K562 (cell line): ENCODE measurements at regions not wholly inside any gene's neighbourhood (a gene's known extent, or its start where the extent isn't known, plus 50 kb on each side); places are given as distances from the start of the nearest gene placed in this dataset.

Experiments used
- ATAC-seq: fragments of 200-7000 bp; cut with Tn5 transposase; 3 replicates; pipeline ENCODE4 v1.9.1; 2020; ENCODE audit warnings: moderate library complexity
- BruUV-seq: library from RNA; stranded (reverse); fragments of 400-500 nt; replicated peaks from 2 replicates; lab custom pipeline; 2021; lab: Mats Ljungman, UMichigan
- CTCF ChIA-PET: fragments of 300-600 bp; formaldehyde crosslinking; extraction: SDS; loops from one replicate; lab custom pipeline; 2021; ENCODE audit warnings: low intra/inter-chr PET ratio; lab: Yijun Ruan, JAX
- POLR2A ChIA-PET: fragments of 300-600, 350-650 bp; sonication (Branson Sonifier 250); formaldehyde crosslinking; extraction: SDS; loops from one replicate; lab custom pipeline; 2021; ENCODE audit warnings: antibody characterized with exemption, inconsistent platforms; lab: Yijun Ruan, JAX
- DNase-seq, 4 experiments: peaks; one replicate each; pipeline versions ENCODE4 v3.0.0 to v3.0.0-alpha.2; 2011 to 2018; ENCODE audit warnings: low spot score in 3 of 4, mixed read lengths in 3 of 4; ENCODE audit errors: extremely low read depth in 1 of 4
- FAIRE-seq: peaks from 2 replicates; lab custom pipeline; 2011; peaks lifted over from hg19 to GRCh38; lab: Jason Lieb, UNC
- H2AFZ ChIP-seq: 2 replicates; pipeline ENCODE4 v1.6.0; 2011; ENCODE audit warnings: low read depth, low read length, control low read depth, inconsistent platforms
- H3K27ac ChIP-seq: fragments of 200-600 bp; 3 replicates; pipeline ENCODE4 v1.8.0; 2011; ENCODE audit warnings: low read depth, mild to moderate bottlenecking, control low read depth, inconsistent platforms, low read length, moderate library complexity, mixed read lengths; ENCODE audit errors: extremely low read depth
- H3K27me3 ChIP-seq, 2 experiments: fragments of 300-600 bp in 1 of 2; 2 replicates in 1 of 2; 3 replicates in 1 of 2; pipeline versions ENCODE4 v1.6.0 to v1.8.0; 2011; ENCODE audit warnings: inconsistent platforms in 2 of 2, low read length in 2 of 2, mild to moderate bottlenecking in 1 of 2, mixed read lengths in 1 of 2, moderate library complexity in 1 of 2; ENCODE audit not compliant: control insufficient read depth in 2 of 2, insufficient read depth in 2 of 2
- H3K36me3 ChIP-seq: fragments of 300-600 bp; 3 replicates; pipeline ENCODE4 v1.8.0; 2011; ENCODE audit warnings: mild to moderate bottlenecking, low read length, inconsistent platforms; ENCODE audit not compliant: control insufficient read depth, insufficient read depth
- H3K4me1 ChIP-seq, 2 experiments: fragments of 200-600 bp in 1 of 2; replicated peaks in 1 of 2; 2 replicates in 1 of 2; 3 replicates in 1 of 2; pipeline versions ENCODE4 v1.5.1 to v1.8.0; 2011; ENCODE audit warnings: inconsistent platforms in 2 of 2, low read length in 2 of 2, mild to moderate bottlenecking in 1 of 2, mixed read lengths in 1 of 2, moderate library complexity in 1 of 2; ENCODE audit not compliant: control insufficient read depth in 2 of 2, insufficient read depth in 2 of 2
- H3K4me2 ChIP-seq: 2 replicates; pipeline ENCODE4 v1.6.1; 2011; ENCODE audit warnings: low read length, control low read depth, inconsistent platforms, mixed read lengths; ENCODE audit not compliant: insufficient read depth
- H3K4me3 ChIP-seq: fragments of 200-600 bp; sonication (generic), shearing (Covaris generic); 2 replicates; pipeline ENCODE4 v1.5.1; 2016; ENCODE audit warnings: control low read depth, inconsistent platforms
- H3K79me2 ChIP-seq: fragments of 200-600 bp; 3 replicates; pipeline ENCODE4 v1.8.0; 2011; ENCODE audit warnings: low read length, inconsistent platforms; ENCODE audit not compliant: control insufficient read depth, insufficient read depth
- H3K9ac ChIP-seq, 2 experiments: 2 replicates each; pipeline versions ENCODE4 v1.6.0 to v1.6.1; 2011; ENCODE audit warnings: low read depth in 2 of 2, low read length in 2 of 2, control low read depth in 1 of 2, inconsistent platforms in 1 of 2, mild to moderate bottlenecking in 1 of 2, mixed read lengths in 1 of 2; ENCODE audit not compliant: insufficient read depth in 1 of 2
- H3K9me1 ChIP-seq: one replicate; pipeline ENCODE4 v1.6.0; 2011; ENCODE audit warnings: inconsistent platforms, mild to moderate bottlenecking, low read length, moderate library complexity; ENCODE audit not compliant: control insufficient read depth, insufficient read depth
- H3K9me3 ChIP-seq: replicated peaks from 2 replicates; pipeline ENCODE4 v1.5.1; 2011; ENCODE audit warnings: low read depth, low read length, inconsistent platforms; ENCODE audit not compliant: control insufficient read depth, insufficient read depth
- H4K20me1 ChIP-seq: replicated peaks from 2 replicates; pipeline ENCODE4 v1.6.1; 2011; ENCODE audit warnings: low read length, inconsistent platforms, mixed read lengths; ENCODE audit not compliant: control insufficient read depth, insufficient read depth
- BRD9 ChIP-seq: fragments of 450-650 bp; IDR thresholded peaks from 2 replicates; pipeline ENCODE4 v1.6.1; 2018; ENCODE audit warnings: low read depth; ENCODE audit not compliant: partially characterized antibody
- CBFA2T3 ChIP-seq: fragments of 450-650 bp; IDR thresholded peaks from 2 replicates; pipeline ENCODE4 v1.6.1; 2017
- ZBED1 ChIP-seq: IDR thresholded peaks from 2 replicates; pipeline ENCODE4 v1.6.1; 2014
- WGBS: fragments of 100-300 bp; shearing (Covaris generic); methylation state at CpG from one replicate; pipeline ENCODE4 v1.1.6; 2016; ENCODE audit warnings: low coverage, mixed read lengths; ENCODE audit not compliant: insufficient coverage; ENCODE audit errors: missing lambda C conversion rate; 5-methylcytosine and 5-hydroxymethylcytosine counted together
- in situ Hi-C: fragments of 300-500 bp; cut with MboI; formaldehyde crosslinking; loops from 4 replicates; pipeline ENCODE4 v1.15.0; 2018; ENCODE audit warnings: inconsistent platforms, mixed read lengths
- intact Hi-C: fragments of 100-400 bp; cut with micrococcal nuclease; formaldehyde crosslinking; loops from 2 replicates; pipeline ENCODE4 v1.14.2; 2022
- TF ChIP-seq, protein P1 (sequence below), 2 experiments: fragments of 450-650 bp in 1 of 2; sonication (generic) in 1 of 2; formaldehyde crosslinking in 1 of 2; IDR thresholded peaks in 1 of 2; conservative IDR thresholded peaks in 1 of 2; 2 replicates each; pipeline versions ENCODE4 v1.6.1 to v1.8.1; 2016 to 2023; ENCODE audit warnings: mild to moderate bottlenecking in 2 of 2, moderate library complexity in 2 of 2, inconsistent platforms in 1 of 2, missing genetic modification reagents in 1 of 2

DNA sequence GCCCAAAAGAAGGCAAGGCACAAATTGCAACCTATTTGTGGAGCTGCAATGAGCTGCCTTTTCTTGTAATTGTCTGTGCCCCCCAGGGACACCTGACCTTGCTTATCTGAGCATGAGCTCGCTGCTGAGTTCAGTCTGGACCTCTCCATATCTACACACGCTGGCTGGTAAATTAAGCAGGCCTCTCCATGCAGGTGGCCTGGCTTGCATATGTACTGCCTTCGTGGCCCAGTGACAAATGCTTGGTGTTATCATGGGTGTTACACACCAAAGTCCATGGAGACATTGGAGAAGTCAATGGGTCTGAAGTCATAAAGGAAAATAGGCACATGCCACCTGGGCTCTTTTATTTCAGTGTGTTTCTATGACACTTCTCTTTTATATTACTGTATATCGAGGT lies 121.2 kb downstream of the IRS1 start:
- Histone ChIP-seq H3K4me1 (no peaks in the 10 kb centered on the region), H3K36me3 (no peaks in the 10 kb centered on the region), H3K9me3 (no peaks in the 10 kb centered on the region), H2AFZ (no peak overlapping the region), H3K4me3 (no peak overlapping the region), H3K79me2 (no peaks in the 10 kb centered on the region), H3K9me1 (no peaks in the 10 kb centered on the region), H3K9ac (no peak overlapping the region), H3K27ac (no peak overlapping the region), H3K27me3 (no peaks in the 10 kb centered on the region), H4K20me1 (no peaks in the 10 kb centered on the region), H3K4me2 (no peak overlapping the region)
- BruUV-seq, result no TSS peak
- intact Hi-C loops (no loop called here), in situ Hi-C loops (no loop called here)
- ATAC-seq (no peak), DNase-seq (no peak), FAIRE-seq (no peak)
- TF ChIP-seq BRD9, result no peak
- peak; percentile 25; the same call in 1 of the 2 replicates for TF ChIP-seq CBFA2T3
- CTCF ChIA-PET, result no interaction called here
- POLR2A ChIA-PET, result interaction anchor here (1.4 kb wide), 1 partner anchor 9 kb away, joined by 3 read pairs; no protein-coding TSS in a partner anchor
- WGBS, result 0% methylated on average over 4 of the region's 4 CpGs

- Histone ChIP-seq H2AFZ (no peak overlapping the region), H3K9ac (no peak overlapping the region), H3K4me3 (no peak overlapping the region), H3K27me3 (no peaks in the 10 kb centered on the region), H3K9me1 (no peaks in the 10 kb centered on the region), H3K27ac (no peak overlapping the region), H4K20me1 (no peaks in the 10 kb centered on the region), H3K79me2 (no peaks in the 10 kb centered on the region), H3K4me1 (no peaks in the 10 kb centered on the region), H3K9me3 (no peaks in the 10 kb centered on the region), H3K36me3 (no peaks in the 10 kb centered on the region), H3K4me2 (no peak overlapping the region)
- in situ Hi-C loops, result no loop called here
- DNase-seq (no peak), ATAC-seq (no peak), FAIRE-seq (no peak)
- intact Hi-C loops, result no loop called here
- WGBS, result 11% methylated on average over 4 of the region's 4 CpGs
- no peak for TF ChIP-seq ZBED1
- TF ChIP-seq, protein P1, sequence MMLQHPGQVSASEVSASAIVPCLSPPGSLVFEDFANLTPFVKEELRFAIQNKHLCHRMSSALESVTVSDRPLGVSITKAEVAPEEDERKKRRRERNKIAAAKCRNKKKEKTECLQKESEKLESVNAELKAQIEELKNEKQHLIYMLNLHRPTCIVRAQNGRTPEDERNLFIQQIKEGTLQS (IDR thresholded peaks at IDR 0.05), result no peak
- TF ChIP-seq, protein P1 (CRISPR knock-in tag; conservative IDR thresholded peaks at IDR 0.05), result no peak
- POLR2A ChIA-PET, result interaction anchor here (0.6 to 1.4 kb wide), 2 partner anchors 8 to 1075 kb away, joined by 3 read pairs; no protein-coding TSS in a partner anchor
- CTCF ChIA-PET, result no interaction called here
- BruUV-seq, result no TSS peak
These were observed 122.5 kb downstream of the IRS1 start for GRCh38 chr2:226677080-226677479.
